ENCODE measurements at regions not wholly inside any gene's neighbourhood (a gene's known extent, or its start where the extent isn't known, plus 50 kb on each side); places are given as distances from the start of the nearest gene placed in this dataset.
"Not testable (repeated sequence)": the region's sequence is repeated elsewhere in the genome, so short reads cannot be mapped to it uniquely, and the experiment has no call there.

DNA sequence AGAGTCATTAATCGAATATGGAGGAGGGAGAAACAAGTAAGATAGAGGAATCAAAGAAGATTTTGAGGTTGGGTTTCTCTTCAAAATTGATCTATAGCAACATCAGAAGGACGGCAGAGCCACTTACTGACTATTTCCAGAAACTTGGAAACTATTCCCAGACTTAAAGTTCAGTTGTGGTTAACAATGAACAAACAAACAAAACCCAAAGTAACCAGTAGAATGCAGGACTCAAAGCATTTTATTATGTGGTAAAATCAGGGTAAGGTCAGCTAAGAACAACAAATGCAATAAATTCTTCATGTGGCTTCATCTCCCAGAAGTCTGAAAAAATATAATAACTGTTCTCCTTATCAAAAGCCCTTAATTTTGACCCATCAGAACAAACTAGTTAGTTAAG is 54.9 kb upstream of the OSMR start:
- no peak for DNase-seq (ENCODE audit: low read depth)

GRCh38 chr5:38793099-38793498 is 52.7 kb upstream of the OSMR start:
- no peak for DNase-seq (ENCODE audit: low read depth)

DNA sequence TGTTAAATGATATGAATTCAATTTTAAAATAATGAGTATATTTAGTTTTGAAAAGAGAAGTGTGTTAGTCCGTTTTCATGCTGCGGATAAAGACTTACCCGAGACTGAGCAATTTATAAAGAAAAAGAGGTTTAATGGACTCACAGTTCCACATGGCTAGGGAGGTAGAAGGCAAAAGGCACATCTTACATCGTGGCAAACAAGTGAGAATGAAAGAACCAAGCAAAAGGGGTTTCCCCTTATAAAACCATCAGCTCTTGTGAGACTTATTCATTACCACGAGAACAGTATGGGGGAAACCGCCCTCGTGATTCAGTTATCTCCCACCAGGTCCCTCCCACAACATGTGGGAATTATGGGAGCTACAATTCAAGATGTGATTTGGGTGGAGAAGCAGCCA is 51.8 kb upstream of the OSMR start:
- not testable (repeated sequence) for DNase-seq (ENCODE audit: low read depth)

DNA sequence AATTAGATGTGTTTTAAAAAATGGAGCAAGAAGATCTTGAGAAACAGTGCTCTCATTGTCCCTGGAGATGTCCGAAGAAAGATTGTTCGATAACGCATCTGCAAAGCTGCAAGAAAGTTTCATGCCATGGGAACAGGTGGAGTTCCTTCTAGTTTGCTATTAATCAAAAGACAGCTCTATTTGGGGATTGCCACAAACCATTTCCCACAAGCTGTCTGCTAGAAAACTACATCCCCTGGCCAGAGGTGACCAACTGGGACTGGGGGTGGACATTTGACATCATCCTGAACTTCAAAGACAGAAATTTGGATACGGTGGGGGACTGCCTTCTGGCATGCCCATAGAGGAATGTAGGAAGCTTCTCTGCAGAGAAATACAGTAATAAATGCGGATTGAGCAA is 50.8 kb upstream of the OSMR start:
- DNase-seq (ENCODE audit: low read depth), result no peak

DNA sequence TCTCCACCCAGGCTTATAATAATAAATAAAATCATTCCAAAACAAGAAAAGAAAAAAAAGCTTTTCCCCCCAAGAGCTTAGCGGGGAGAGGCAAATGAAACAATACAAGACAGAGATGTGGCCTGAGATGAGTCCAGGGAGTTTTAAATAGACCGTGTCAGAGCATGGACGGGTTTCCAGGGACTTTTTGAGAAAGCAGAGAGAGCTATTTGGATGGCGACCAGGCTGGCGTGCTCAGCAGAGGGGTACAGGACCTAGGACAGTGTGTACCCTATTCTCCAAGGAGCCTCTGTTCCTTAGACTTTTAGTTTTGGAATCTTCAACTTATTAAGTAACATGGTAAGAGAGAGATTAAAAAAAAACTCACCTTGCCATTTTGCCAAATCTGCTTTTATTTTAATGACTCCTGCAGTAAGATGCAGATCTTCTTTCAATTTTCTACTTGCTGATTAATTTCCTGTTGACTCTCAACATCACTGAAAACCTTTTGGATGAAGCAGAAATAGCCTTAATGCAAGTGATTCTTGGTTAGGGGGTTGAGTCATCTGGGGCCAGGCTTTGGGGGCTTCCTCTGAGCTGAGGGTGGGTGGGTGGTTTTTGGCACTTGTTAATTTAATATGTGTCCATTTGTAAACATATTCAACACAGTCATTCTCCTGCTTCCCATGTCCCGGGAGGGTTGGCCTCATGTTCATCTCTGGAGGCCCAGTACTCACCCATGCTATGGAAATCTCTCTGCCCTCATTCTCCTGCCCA is 49.6 kb upstream of the OSMR start:
- DNase-seq (ENCODE audit: low read depth), result no peak

Data from amniotic epithelial cell (primary cell).